ENCODE measurements at regions not wholly inside any gene's neighbourhood (a gene's known extent, or its start where the extent isn't known, plus 50 kb on each side); places are given as distances from the start of the nearest gene placed in this dataset.

GRCh38 chr5:56607074-56607473 is 208.3 kb upstream of the MAP3K1 start:
- intact Hi-C loops (cut with DNase I): no loop called here

GRCh38 chr5:56606192-56606591 is 209.2 kb upstream of the MAP3K1 start:
- no peak for DNase-seq (ENCODE audit: low spot score)
- intact Hi-C loops (cut with DNase I): no loop called here

More at GRCh38 chr5:56607074-56607473, 208.3 kb upstream of the MAP3K1 start:
- no peak for DNase-seq (ENCODE audit: low spot score)

GRCh38 chr5:56605231-56605630 is 210.1 kb upstream of the MAP3K1 start:
- no peak for DNase-seq (ENCODE audit: low spot score)
- intact Hi-C loops (cut with DNase I): no loop called here

- intact Hi-C loops (cut with DNase I): no loop called here
- DNase-seq (ENCODE audit: low spot score): no peak
Measured at GRCh38 chr5:56601641-56602071, 213.7 kb upstream of the MAP3K1 start.

GRCh38 chr5:56598941-56599340 is 216.4 kb upstream of the MAP3K1 start:
- no peak for DNase-seq (ENCODE audit: low spot score)
- intact Hi-C loops (cut with DNase I): no loop called here

- intact Hi-C loops (cut with DNase I): no loop called here
- DNase-seq (ENCODE audit: low spot score): no peak
Measured at GRCh38 chr5:56596155-56596554, 219.2 kb upstream of the MAP3K1 start.

GRCh38 chr5:56595566-56595965 is 219.8 kb upstream of the MAP3K1 start:
- DNase-seq (ENCODE audit: low spot score): no peak
- intact Hi-C loops (cut with DNase I): no loop called here

- no peak for DNase-seq (ENCODE audit: low spot score)
- intact Hi-C loops (cut with DNase I): no loop called here
Measured at GRCh38 chr5:56594792-56595191, 220.6 kb upstream of the MAP3K1 start.

GRCh38 chr5:56591081-56591480 is 224.3 kb upstream of the MAP3K1 start:
- DNase-seq (ENCODE audit: low spot score): no peak
- intact Hi-C loops (cut with DNase I): no loop called here

GRCh38 chr5:56589481-56589860 is 225.9 kb upstream of the MAP3K1 start:
- no peak for DNase-seq (ENCODE audit: low spot score)
- intact Hi-C loops (cut with DNase I): no loop called here

- intact Hi-C loops (cut with DNase I): no loop called here
- peak; percentile 84 for DNase-seq (ENCODE audit: low spot score)
Measured at GRCh38 chr5:56588636-56589480, 226.5 kb upstream of the MAP3K1 start.

- intact Hi-C loops (cut with DNase I): no loop called here
- DNase-seq (ENCODE audit: low spot score): no peak
Measured at GRCh38 chr5:56588131-56588487, 227.2 kb upstream of the MAP3K1 start.

- DNase-seq (ENCODE audit: low spot score): no peak
- intact Hi-C loops (cut with DNase I): no loop called here
Measured at GRCh38 chr5:56587381-56588130, 227.8 kb upstream of the MAP3K1 start.

- peak; percentile 84 for DNase-seq (ENCODE audit: low spot score)
- intact Hi-C loops (cut with DNase I): no loop called here
Measured at GRCh38 chr5:56585999-56586691, 229.2 kb upstream of the MAP3K1 start.

GRCh38 chr5:56585461-56585860 is 229.9 kb upstream of the MAP3K1 start:
- no peak for DNase-seq (ENCODE audit: low spot score)
- intact Hi-C loops (cut with DNase I): no loop called here

- no peak for DNase-seq (ENCODE audit: low spot score)
- intact Hi-C loops (cut with DNase I): no loop called here
Measured at GRCh38 chr5:56581426-56581825, 233.9 kb upstream of the MAP3K1 start.

GRCh38 chr5:56580864-56581263 is 234.5 kb upstream of the MAP3K1 start:
- intact Hi-C loops (cut with DNase I): no loop called here
- no peak for DNase-seq (ENCODE audit: low spot score)

- intact Hi-C loops (cut with DNase I): no loop called here
- no peak for DNase-seq (ENCODE audit: low spot score)
Measured at GRCh38 chr5:56575821-56576220, 239.5 kb upstream of the MAP3K1 start.

- DNase-seq (ENCODE audit: low spot score): no peak
- intact Hi-C loops (cut with DNase I): no loop called here
Measured at GRCh38 chr5:56574778-56575177, 240.6 kb upstream of the MAP3K1 start.

GRCh38 chr5:56569566-56569965 is 245.8 kb upstream of the MAP3K1 start:
- intact Hi-C loops (cut with DNase I): no loop called here
- no peak for DNase-seq (ENCODE audit: low spot score)
